Fibroblast of upper back skin (primary cell): ENCODE measurements at regions not wholly inside any gene's neighbourhood (a gene's known extent, or its start where the extent isn't known, plus 50 kb on each side); places are given as distances from the start of the nearest gene placed in this dataset.

ENCODE experiments used
- DNase-seq: peaks from one replicate; pipeline ENCODE4 v3.0.0-alpha.2; 2013

DNA sequence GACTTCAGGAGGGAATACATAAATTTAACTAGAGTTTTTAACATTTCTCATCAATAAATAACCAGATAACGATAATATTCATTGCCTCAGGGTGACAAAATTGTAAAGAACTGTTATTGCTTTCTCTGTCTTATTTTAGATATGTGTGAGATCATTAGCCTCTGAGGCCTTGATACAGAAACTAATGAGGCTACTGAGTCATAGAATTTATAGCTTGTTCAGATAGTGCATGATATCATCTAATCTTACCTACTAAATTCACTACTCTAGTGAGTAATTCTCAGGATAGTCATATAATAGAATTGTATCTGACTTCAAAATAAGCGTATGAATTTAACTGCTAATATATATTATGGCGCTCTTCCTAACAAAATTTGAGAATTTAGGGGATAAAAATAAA is 360.8 kb upstream of the KLHL1 start:
- no peak for DNase-seq

- no peak for DNase-seq
These were observed 349.2 kb upstream of the KLHL1 start for GRCh38 chr13:70457474-70457873.

- DNase-seq: no peak
These were observed 340.6 kb upstream of the KLHL1 start for GRCh38 chr13:70448820-70449219.

DNA sequence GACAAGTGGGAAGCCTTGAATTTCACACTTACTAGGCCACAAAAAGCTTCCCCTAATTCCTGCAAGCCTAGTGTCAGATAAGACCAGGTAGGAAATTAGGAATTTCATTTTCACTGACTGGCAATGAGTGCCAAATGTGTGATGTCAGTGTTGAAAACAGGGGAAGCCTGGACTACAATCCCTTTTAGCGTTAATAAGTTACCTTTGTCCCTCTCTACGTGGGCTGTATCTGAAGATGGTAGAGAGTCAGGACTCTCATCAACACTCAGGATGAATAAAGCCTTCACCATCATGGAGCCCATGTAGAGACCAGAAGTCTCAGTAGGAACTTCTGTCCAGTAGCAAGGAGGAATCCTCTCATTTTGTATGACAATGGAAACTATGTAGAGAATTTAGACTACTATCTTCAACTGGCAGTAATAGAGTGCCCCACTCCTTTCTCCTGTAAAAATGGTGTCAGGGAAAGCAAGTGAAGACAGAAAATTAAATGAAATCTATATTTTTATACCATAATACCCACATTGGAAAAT is 324.1 kb upstream of the KLHL1 start:
- DNase-seq: no peak

GRCh38 chr13:70430256-70430655 is 322.0 kb upstream of the KLHL1 start:
- no peak for DNase-seq

DNA sequence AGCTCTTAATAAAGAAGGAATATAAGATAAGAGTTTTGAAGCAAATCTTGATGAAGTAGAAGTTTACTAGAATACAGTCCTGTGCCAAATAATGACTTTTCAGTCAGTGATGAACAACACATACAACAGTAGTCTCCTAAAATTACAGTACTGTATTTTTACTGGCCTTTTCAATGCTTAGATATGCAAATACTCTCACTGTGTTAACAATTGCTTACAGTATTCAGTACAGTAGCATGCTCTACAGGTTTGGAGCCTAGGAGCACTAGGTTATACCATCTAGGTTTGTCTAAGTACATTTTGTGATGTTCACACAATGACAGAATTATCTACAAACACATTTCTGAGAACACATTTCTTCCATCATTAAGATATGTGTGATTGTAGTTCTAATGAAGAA is 316.7 kb upstream of the KLHL1 start:
- DNase-seq: no peak

DNA sequence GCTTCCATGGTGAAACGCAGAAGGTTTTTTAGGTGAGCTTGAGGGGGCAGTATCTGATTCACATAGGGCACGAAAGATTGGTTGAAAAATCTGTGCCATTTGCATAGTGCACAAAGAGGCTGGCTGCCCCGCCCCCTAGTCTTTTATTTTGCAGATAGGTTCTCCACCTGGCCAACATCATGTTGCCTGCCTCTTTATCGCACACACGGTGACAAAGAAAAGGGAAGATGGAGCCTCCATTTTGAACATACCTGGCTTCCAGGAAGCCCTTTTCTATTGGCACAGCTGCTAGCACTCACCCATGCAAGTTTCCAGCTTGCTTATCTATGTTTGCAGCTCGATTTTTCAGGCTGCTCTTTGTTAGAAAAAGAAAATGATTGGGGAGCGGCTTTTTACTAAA is 316.2 kb upstream of the KLHL1 start:
- DNase-seq: no peak

DNA sequence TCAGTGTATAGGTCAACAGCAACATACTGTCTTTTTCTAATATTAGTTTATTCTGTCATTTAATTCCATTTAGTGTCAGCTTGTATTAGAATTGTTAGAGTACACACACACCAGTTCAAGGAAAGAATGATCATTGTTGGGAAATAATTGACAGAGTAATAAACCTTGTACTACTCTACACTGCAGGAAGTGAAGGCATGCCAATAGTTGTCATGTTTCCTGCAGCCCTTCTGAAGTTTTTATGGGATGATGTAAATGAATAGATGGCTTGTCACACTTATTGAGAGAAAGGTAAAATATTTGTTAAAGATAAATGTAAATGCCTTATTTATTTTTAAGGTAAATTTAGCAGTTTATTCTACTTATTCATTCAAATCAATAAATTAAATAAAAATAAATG is 306.9 kb upstream of the KLHL1 start:
- no peak for DNase-seq

DNA sequence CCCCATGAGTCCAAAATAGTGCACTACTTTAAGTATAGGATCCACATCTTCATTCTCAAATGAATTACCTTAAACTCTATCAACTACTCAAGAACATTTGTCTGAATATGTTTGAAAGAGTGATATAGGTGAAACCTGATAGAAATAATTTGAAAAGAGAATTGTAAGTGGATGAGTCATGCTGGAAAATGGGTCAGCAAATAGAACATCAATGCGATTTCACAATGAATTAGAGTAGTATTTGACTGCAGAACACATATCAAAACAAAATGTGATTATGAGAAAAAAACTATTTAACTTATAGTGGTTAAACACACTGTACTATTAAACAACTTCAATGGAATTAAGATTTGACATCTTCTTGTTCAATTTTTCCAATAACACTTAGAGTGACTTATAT is 300.6 kb upstream of the KLHL1 start:
- DNase-seq: no peak

DNA sequence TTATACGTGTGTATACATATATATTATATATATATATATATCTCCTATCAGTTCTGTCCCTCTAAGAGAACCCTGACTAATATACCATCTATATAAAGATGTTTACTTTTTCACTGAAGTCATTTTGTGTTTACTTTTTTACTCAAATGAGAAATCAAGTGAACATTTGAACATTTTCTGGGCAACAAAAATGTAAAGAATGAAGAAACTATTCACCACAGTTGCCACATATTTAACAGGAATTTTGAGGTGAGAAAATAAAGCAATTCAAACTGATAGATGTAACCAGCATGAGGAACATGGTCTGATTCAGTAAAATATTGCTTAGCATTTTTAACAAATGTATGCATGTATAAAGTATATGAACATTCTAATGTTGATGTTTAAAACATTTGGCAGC is 299.2 kb upstream of the KLHL1 start:
- no peak for DNase-seq

- DNase-seq: no peak
These were observed 297.0 kb upstream of the KLHL1 start for GRCh38 chr13:70405266-70405665.

GRCh38 chr13:70394031-70394548 is 285.8 kb upstream of the KLHL1 start:
- DNase-seq: no peak

DNA sequence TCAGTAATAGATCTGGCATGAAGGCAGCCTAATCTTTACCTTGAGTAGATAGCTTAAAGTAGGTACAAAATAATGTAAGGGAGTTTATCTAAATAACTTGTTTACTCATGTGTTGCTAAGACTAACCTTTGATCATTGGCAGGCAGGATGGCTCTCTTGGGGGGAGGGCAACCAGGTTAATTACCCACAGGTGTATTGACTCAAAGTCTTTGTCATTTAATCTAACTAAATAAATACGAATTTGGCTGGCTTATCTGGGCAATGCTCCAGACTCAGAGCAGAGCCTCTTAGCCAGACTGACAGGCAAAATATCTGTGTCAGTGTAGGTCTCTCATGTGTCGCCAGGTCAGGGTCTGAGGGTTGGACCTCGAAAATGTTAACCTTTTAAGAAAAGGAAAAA is 283.4 kb upstream of the KLHL1 start:
- DNase-seq: no peak

- no peak for DNase-seq
These were observed 282.7 kb upstream of the KLHL1 start for GRCh38 chr13:70390968-70391367.

- no peak for DNase-seq
These were observed 281.8 kb upstream of the KLHL1 start for GRCh38 chr13:70390064-70390463.

- DNase-seq: no peak
These were observed 280.7 kb upstream of the KLHL1 start for GRCh38 chr13:70388935-70389334.

DNA sequence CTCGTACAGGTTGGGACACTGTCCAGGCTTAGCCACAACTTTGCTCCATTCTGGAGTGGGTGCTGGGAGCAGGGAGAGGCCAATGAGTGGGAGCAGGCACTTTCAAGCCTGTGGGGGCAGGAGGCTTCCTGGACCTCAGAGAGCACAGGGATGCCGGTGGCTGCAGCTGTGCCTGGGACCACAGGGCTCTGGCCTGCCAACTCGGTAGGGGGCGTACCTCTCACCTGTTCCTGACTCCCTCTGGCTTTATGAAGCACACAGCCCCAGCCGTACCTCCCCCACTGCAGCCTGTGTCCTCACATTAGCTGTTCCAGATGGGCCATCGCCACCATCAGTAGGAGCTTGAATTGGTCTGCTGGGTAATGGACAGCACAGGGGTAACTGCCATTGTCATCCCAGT is 278.7 kb upstream of the KLHL1 start:
- no peak for DNase-seq

DNA sequence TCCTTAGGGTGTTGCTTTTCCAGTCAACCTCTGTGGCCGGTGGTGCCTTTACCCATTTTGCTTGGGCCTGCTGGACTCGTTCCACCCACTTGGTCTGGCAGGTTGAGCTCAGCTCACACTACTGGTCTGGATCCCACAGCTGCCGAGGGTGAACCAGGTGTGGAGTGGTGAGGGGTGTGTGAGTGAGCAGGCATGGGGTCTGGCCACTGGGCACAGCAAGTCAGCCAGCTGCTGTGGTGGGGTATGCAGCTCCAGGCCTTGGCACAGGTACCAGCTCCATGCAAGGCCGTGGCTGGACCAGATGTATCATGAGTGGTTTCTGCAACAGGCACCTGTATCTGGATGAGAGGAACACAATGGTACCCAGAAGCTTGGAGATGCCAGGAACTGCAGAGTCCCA is 277.6 kb upstream of the KLHL1 start:
- DNase-seq: no peak

GRCh38 chr13:70384156-70384555 is 275.9 kb upstream of the KLHL1 start:
- no peak for DNase-seq

GRCh38 chr13:70380809-70381208 is 272.6 kb upstream of the KLHL1 start:
- no peak for DNase-seq

GRCh38 chr13:70375718-70376117 is 267.5 kb upstream of the KLHL1 start:
- DNase-seq: no peak

DNA sequence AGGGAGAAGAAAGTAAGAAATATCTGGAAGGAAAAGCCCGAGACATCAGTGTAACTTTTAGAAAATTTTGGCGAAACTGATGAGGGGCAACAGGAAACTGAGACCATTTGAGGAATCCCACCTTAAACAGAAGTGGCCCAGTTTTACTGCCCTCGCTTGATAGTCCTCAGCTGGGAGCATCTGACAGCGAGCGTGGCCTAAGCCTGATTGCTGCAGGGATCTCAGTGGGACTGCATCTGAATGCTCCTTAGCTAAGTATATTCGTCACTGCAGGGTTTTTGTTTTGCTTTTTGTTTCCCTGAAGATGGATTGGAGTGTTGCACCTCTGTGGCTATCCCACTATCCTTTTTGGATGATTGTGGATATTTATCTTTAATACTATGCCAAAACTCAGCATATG is 262.7 kb upstream of the KLHL1 start:
- no peak for DNase-seq

- no peak for DNase-seq
These were observed 258.5 kb upstream of the KLHL1 start for GRCh38 chr13:70366720-70367119.

- DNase-seq: no peak
These were observed 255.7 kb upstream of the KLHL1 start for GRCh38 chr13:70363991-70364390.

DNA sequence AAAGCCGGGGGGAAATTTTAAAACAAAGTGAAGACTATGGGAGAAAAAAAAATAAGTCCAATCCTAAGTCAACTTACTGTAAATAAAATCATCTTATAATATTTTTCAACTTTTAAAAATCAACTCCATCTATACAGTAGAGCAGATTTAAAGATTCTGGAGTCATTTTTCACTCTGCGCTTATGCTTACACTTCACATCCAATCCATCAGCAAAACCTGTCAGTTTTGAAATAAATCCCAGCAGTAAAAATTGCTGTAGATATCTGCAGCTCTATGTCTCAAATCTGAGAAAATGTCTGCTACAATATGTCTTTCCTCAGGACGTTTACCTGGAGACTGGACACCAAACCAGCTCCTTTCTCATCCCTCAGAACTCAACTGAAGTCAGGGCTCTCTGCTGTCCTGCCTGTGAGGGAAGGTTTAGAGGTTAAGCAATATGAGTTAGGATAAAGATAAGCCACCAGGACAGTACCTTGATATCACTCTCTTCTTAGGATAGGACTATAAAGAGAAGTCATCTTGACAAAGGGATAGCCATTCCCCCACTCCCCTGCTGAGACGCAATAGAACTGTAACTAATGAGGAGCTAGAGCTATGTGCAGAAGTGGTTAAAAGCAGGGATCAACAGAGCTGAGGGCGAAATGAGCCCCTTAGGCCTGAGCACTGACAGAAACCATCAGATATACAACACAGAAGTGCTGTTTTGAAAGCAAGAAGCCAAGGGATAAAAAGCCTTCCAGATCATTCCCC is 254.7 kb upstream of the KLHL1 start:
- DNase-seq: no peak
